Astrocyte (in vitro differentiated cells and primary cell): ENCODE measurements at regions not wholly inside any gene's neighbourhood (a gene's known extent, or its start where the extent isn't known, plus 50 kb on each side); places are given as distances from the start of the nearest gene placed in this dataset.

ENCODE experiments used
- EZH2 ChIP-seq: IDR thresholded peaks from 2 replicates; pipeline ENCODE4 v1.6.1; 2012; ENCODE audit warnings: mild to moderate bottlenecking, low read length, inconsistent platforms; ENCODE audit not compliant: insufficient read depth
- TF ChIP-seq, protein P1 (sequence below): IDR thresholded peaks from 2 replicates; pipeline ENCODE4 v1.5.1; 2011; ENCODE audit warnings: low read depth, mild to moderate bottlenecking, inconsistent platforms, low read length, moderate library complexity; ENCODE audit not compliant: insufficient read depth

GRCh38 chrX:25941087-25941486 is 197.1 kb upstream of the MAGEB18 start:
- TF ChIP-seq, protein P1, sequence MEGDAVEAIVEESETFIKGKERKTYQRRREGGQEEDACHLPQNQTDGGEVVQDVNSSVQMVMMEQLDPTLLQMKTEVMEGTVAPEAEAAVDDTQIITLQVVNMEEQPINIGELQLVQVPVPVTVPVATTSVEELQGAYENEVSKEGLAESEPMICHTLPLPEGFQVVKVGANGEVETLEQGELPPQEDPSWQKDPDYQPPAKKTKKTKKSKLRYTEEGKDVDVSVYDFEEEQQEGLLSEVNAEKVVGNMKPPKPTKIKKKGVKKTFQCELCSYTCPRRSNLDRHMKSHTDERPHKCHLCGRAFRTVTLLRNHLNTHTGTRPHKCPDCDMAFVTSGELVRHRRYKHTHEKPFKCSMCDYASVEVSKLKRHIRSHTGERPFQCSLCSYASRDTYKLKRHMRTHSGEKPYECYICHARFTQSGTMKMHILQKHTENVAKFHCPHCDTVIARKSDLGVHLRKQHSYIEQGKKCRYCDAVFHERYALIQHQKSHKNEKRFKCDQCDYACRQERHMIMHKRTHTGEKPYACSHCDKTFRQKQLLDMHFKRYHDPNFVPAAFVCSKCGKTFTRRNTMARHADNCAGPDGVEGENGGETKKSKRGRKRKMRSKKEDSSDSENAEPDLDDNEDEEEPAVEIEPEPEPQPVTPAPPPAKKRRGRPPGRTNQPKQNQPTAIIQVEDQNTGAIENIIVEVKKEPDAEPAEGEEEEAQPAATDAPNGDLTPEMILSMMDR = no peak
- TF ChIP-seq EZH2 = no peak
